Epidermal melanocyte (primary cell): ENCODE measurements at regions not wholly inside any gene's neighbourhood (a gene's known extent, or its start where the extent isn't known, plus 50 kb on each side); places are given as distances from the start of the nearest gene placed in this dataset.

ENCODE experiments used
- DNase-seq: peaks from one replicate; pipeline ENCODE4 v3.0.0; 2011; ENCODE audit warnings: low spot score; ENCODE audit not compliant: insufficient read length

DNA sequence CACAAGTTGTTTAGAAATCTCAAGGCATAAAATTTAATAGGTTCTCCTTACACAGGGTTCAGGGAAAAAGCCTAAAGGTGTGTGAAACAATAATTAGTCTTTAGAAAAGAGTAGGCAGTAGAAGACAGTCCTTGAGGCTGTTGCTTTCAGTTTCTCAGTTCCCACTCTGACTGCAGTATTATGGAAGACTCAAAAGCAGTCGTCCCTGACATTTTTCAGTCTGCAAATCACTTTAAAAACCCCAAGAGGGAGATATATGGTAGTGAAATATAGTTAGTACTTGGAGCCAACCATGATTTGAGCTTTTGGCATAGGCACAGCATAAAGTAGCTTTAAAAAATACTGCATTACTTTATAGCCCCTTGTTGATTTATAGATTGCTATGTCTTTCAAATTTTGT lies 299.7 kb downstream of the OLFM3 start:
- no peak for DNase-seq

DNA sequence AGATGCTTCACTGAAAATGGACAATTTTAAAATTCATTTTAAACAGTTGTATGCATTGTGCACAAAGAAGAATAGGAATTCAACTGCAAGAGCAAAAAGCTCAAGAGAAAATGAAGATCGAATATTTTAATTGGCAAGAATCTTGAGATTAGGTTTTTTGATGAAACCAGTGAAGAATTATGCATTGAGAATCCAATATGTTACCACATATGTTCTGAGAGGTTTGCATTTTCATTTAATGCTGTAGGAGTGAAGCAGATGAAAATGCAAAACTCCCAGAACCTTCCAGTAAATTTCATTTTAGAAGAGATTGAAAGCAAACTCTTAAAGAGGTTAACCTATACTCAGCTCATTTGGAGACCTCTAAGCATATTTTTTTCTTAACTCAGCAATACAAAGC lies 298.0 kb downstream of the OLFM3 start:
- no peak for DNase-seq

DNA sequence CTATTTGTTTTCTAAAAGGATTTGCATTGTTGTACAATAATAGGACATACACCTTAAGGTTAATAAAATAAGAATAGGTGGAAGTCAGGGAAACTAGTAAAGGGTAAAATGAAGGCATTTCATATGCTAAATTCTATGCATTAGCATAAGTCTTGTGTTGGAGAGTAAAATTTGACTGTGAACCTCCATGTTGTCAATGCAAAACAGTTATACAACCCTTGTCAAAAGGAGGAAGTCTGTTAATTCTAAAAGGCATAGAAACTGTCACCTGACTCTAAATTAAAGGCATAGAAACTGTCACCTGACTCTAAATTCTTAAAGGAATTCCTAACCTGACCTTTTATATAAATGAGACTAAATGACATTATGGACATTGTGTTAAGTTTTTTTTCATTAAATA lies 291.8 kb downstream of the OLFM3 start:
- DNase-seq: no peak

DNA sequence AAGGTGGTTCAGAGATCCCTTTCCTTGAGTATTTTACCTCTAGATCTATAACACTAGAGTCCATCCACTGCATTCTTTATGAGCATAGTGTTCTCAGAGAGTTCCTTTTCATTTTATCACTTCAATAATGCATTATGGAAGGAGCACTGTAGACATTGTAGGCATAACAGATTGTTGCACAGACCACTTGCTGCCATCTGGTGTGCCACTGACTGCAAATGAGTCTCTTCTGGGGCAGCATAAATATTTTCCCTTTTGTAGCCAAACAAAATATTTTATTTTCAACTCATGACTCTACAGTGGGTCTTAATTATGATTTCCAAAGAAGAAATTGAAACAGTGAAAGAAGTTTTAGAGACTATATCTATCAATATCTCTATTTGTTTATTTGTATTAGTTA lies 290.4 kb downstream of the OLFM3 start:
- no peak for DNase-seq

DNA sequence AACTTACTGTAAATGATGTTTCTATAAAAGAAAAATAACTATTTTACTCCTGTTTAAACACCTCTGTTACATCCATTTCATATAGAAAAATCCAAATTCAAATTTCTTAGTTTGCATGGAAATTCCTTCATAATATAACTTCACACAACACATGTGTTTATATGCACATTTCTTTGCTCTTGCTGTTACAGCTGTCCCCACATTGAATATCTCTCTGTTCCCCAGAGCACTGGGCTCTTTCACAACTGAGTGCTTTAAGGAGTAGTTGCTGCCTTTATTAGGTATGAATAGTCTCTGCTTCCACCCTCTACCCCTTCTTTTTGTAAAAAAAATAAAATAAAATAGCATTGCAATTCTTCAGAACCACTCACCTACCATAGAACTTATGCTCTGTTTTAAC lies 287.0 kb downstream of the OLFM3 start:
- DNase-seq: no peak

DNA sequence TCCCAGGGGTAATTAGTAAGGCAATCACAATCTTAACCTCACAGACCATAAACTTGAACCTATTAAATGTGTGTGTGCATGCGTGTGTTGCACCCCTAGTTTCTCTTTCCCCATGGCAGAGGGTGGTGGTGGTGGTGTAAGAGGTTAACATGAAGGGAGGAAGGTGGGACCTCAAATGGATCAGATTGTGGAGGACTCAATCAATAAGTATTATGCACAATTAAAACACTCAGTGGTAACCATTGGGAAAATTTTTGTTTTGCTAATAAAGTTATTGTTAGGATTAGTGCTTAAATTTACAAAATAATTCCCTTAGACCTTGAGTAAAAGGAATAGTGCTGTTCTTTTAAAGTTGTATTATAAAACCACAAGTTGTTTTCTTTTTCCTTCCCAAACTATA lies 283.0 kb downstream of the OLFM3 start:
- DNase-seq: no peak

DNA sequence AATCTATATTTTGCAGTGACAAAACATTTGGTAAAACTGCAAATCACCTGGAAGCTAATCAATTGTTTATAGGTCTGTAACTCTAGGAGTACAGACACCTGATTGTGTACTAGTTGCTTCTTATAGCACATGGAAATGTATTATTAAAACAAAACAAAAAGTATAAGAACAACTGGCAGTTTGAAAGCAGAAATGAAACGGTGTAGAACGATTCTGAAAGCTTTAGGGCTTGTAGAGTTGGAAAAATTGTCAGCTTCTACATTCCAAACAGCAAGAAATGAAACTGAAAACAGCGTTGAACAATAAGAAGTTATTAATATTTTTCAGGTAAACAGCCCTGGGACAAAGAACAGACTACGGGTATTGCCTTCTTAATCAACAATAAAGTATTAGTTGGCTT lies 273.3 kb downstream of the OLFM3 start:
- DNase-seq: no peak

DNA sequence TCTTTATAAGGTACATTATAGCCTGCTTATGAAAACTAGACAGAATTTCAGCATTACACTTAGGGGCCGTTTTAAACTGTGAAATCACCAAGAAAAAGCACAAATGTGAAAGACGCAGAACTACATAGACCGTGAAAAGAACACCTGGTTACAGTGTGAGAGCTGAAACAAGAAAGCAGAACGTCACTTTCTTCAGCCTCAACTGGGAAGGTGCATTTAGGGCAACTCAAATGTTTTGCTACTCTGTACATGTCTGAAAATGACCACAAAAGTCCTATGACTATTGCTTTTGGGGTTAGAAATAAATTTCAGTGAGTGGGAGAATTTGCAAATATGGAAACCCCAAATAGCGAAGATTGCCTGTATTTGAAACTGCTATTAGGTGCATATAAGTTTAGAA lies 268.7 kb downstream of the OLFM3 start:
- DNase-seq: no peak

DNA sequence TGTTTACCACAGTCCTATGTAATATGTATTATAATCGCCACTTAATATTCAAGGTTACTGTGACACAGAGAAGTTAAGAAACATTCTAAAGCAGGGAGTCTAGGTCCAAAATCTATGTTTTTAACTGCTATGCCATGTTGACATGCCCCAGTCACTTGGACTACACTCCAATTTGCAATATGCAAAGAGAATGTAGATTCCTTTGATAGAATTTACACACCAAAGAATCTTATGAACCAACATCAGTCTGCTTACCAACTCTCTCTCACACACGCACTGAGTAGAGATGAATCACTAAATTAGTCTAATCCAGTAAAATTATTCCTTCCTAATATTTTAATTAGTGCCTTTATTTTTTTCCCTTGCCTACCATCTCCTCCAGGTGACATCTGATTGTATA lies 266.2 kb downstream of the OLFM3 start:
- DNase-seq: no peak

DNA sequence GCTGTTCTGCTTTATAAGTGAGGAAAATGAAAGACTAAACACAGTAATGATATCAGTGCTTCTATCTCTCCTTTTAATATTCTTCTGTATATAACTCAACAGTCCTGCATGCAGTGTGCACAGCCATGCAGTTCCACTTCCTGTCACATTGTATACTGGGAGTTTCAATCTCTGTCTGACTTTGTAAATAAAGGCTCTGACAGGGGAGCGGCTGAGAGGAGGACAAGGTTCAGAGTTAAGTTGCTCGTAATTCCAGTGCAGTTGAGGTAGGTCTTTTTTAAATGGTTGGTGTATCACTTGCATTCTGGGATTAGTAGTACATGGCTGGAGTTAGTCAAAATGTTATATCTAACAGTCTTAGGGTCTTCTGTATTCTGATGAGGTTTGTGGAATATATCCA lies 264.5 kb downstream of the OLFM3 start:
- no peak for DNase-seq

DNA sequence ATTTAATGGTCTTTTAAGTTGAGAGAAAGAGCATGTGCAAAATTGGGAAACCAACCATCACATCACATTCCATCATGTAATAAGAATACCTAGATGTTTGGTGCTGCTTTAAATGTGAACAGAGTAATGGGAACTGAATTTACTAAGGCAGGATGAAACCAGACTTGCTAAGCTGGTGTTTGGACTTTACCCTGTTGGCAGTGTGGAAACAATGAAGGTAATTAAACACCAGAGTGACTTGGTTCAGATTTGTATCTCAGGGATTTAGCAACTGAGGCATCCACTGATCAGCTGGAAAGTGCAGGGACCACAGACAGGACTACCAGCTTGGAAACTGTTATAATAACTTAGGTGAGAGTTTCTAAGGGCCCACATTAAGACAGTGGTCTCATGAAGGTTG lies 263.4 kb downstream of the OLFM3 start:
- DNase-seq: no peak

DNA sequence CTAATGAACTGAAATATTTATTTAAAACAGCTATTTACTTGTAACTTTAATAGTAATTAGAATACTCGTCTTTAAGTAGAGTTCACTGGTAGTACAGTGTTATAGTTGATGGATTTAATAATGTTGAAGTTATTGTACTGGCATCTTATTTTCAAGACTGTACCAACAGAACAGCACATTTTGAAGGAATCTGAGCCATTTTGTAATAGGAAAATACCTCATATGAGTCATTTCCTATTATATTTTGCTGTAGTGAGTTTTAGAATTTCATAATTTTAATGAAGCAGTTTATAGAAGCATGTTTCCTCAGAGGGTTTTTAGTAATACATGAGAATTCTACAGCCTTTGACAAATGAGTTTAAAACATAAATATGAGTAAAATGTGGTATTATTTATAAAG lies 258.3 kb downstream of the OLFM3 start:
- no peak for DNase-seq

DNA sequence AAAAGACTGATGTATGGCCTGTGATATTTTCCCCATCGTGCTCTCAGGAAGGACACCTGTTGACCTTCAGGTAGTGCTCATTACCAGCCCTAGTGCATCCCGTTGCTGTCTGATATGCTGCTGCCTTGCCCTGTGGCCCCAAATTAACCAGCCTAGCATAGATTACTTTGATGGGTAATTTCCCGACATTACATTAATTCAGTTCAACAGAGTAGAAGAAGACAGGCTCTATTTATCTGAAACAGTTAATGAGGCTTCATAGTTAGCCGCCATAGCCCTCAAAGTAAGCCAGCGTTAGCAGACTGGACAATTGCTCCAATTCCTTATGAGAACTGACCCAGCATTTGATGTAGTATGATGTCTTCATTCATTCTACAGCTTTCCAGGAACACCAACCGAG lies 257.6 kb downstream of the OLFM3 start:
- no peak for DNase-seq

DNA sequence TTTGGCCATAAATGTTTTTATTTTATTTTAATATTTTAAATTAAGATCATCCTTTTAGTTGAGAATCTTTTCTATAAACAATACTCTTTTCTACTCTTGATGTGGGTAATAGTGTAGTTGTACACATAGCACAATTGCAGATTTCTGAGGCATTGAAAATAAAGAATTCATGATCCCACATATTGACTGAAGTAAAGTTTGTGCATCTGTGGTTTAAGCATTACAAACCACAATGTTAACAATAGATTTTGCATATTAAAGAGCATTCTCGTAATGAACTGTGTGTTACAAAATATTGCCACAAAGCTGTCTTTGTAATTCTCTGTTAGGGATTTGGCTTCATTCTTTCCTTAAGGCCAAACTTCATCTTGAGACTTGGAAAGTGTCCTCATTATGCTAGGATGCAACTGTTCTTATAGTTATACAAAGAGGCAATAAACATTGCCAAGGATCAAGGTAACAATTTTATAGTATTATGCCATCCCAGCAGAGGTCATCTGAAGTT lies 256.8 kb downstream of the OLFM3 start:
- DNase-seq: no peak

DNA sequence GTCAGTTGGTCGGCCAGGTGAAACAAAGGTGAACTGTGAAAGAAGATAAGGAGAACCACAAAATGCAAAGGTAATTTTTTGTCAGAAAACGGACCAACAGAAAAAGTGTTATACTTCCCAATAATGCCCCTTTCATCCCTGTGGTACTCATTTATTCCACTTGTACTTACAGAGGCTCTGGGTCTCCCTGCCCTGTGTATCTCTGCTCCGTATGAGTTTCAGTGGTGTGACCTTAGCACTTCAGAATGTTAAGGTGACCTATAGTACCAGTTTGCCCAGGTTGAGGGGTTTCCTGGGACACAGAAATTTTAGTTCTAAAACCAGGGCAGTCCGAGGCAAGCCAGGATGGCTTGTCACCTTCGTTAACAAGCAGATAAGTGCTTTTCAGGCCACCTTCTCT lies 254.8 kb downstream of the OLFM3 start:
- no peak for DNase-seq

DNA sequence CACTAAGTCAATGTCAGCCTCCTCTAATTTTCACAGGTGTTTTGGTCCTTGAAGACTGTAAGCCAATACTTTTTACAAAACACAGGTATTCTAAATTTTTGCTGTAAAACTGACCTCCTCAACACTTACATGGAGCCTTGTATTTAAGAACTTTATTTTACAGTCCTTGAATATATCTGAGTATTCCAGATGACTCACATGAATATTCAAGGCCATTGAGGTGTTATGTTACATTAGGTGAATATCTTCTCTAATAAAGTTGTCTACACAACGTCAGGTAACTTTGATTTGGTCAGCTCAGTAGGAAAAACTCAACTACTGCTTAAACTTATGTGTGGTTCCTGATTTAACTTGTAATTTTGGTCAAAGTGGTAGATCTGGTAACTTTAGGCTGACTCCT lies 254.2 kb downstream of the OLFM3 start:
- no peak for DNase-seq

DNA sequence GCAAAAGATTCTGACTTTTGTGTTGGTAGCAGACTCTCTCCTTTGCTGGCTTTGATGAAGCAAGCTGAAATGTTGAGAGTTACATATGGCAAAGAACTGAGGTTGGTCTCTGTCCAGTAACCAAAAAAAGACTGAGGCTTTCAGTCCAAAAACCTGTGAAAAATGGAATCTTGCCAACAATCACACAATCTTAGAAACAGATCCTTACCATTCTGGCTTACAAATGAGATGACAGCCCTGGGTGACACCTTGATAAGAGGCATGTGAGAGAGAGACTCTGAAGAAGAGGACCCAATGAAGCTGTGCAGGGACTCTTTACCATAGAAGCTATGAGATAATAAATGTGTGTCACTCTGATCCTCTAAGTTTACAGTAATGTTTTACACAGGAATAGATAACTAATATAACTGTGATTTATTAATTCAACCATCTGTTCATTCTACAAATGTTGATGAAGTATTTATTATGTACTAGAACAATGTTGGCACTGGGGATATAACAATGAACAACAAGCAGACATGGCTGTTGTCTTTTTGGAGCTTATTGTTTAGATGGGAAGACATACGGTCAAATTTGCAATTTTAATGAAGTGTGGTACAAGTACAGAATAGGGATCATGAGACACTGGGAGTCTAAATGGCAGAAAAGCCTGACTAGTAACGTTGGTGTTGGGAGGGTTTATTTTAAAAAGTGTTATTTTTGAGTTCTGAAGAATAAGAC lies 251.0 kb downstream of the OLFM3 start:
- DNase-seq: no peak

DNA sequence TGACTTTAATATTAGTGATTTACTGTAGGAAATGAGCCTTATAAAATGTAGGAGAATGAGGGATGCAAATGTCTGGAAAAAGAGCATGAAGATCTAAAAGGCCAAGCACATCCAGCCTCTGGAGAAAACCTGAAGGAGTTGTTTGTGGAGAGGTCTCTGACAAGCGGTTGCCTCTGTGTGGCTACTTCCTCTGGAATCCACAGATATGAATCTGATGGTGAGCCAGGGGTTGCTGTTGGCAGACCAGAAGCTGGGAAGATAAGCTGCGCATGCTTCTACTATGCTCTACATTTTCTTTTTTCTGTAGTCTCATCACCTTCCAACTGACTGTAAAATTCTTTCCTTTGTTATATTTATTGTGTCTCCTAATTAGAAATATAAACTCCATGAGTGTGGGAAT lies 248.6 kb downstream of the OLFM3 start:
- DNase-seq: no peak
